GM04503 (cell line): ENCODE measurements at regions not wholly inside any gene's neighbourhood (a gene's known extent, or its start where the extent isn't known, plus 50 kb on each side); places are given as distances from the start of the nearest gene placed in this dataset.

Experiments
- DNase-seq: peaks from one replicate; pipeline ENCODE4 v3.0.0-alpha.2; 2012; ENCODE audit warnings: low read depth

GRCh38 chr1:195376190-195376589 is 1232.0 kb downstream of the KCNT2 start:
- DNase-seq: no peak

- no peak for DNase-seq
These were observed 1234.4 kb downstream of the KCNT2 start for GRCh38 chr1:195373856-195374255.

DNA sequence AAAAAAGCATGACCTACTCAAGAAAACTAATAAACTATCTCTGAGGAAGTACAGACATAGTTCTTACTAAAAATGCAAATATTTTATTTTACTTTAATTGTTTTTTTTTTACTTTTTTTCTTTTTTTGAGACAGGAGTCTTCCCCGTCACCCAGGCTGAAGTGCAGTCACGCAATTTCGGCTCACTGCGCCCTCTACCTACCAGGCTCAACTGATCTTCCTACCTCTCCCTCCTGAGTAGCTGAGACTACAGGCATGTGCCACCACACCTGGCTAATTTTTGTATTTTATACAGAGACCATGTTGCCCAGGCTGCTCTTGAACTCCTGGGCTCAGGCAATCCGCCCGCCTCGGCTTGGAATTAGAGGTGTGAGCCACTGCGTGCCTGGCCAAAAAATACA is 1263.1 kb downstream of the KCNT2 start:
- no peak for DNase-seq

GRCh38 chr1:195337646-195338045 is 1270.6 kb downstream of the KCNT2 start:
- DNase-seq: no peak

DNA sequence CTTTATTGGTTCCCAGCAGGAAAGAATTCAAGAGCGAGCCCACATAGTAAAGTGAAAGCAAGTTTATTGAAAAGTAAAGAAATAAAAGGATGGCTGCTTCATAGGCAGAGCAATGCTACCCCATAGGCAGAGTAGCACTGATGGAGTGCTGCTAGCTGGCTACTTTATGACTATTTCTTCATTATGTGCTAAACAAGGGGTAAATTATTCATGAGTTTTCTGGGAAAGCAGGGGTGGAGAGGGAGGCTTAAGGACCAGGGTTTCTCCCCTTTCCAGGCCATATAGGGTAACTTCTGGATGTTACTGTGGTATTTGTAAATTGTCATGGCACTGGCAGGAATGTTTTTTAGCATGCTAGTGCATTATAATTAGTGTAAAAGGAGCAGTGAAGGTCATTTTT is 1271.4 kb downstream of the KCNT2 start:
- no peak for DNase-seq

GRCh38 chr1:195335541-195335940 is 1272.7 kb downstream of the KCNT2 start:
- DNase-seq: peak; percentile 33

GRCh38 chr1:195332102-195332501 is 1276.1 kb downstream of the KCNT2 start:
- DNase-seq: no peak

DNA sequence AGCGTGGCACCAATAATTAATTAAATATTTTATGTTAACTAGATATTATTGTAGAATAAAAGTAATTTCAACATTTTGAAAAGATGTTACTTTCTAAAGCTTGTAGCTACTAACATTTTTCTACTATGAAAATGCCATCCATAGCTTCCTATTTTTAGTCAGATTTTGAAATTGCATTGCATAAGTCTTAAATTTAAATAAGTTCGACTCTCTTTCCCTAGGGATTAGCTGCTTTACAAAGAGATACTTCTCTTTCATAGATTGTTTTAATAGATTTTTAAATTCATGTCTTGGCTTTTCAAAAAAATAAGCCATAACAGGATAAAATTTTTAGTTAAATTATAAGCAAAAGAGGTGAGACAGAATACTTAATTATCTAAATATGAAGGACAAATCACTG is 1279.6 kb downstream of the KCNT2 start:
- no peak for DNase-seq

DNA sequence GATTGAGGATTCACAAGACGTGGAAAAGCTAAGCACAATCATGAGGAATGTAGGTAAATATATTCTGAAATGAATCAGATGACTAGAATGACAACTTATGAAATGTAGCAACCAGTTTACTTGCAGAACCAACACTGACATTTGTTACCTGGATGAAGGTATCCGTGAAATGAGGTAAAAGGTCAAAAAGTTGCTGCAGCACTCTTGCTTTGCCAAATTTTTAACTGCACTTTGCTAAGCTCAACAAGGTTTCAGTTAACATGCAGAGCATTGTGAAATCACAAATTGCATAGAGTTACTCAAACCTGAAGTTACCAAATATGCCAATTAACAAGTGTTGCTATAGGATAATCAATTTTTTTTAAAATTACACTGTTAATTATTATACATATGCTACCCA is 1280.1 kb downstream of the KCNT2 start:
- DNase-seq: no peak

GRCh38 chr1:195327361-195327760 is 1280.9 kb downstream of the KCNT2 start:
- no peak for DNase-seq

DNA sequence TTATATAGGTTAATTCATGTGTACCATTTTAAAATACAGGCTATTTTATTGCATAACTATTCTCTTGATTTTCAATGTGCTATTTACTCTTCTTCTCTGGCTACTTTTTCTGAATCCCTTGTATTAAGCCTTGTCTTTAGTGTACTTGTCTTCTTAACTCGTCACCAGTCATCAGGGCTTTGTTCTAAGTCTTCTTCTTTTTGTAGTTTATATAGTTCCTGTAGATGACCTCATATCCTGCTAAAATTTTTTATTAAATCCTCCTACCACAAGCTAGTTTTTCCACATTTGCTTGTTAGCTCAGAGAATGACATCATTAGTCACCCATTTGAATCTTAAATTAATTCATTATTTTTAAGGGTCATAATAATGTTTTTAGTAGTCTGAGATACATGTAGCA is 1281.9 kb downstream of the KCNT2 start:
- no peak for DNase-seq

GRCh38 chr1:195325181-195325580 is 1283.1 kb downstream of the KCNT2 start:
- no peak for DNase-seq

- no peak for DNase-seq
These were observed 1302.0 kb downstream of the KCNT2 start for GRCh38 chr1:195306281-195306680.

GRCh38 chr1:195294911-195295310 is 1313.3 kb downstream of the KCNT2 start:
- no peak for DNase-seq

DNA sequence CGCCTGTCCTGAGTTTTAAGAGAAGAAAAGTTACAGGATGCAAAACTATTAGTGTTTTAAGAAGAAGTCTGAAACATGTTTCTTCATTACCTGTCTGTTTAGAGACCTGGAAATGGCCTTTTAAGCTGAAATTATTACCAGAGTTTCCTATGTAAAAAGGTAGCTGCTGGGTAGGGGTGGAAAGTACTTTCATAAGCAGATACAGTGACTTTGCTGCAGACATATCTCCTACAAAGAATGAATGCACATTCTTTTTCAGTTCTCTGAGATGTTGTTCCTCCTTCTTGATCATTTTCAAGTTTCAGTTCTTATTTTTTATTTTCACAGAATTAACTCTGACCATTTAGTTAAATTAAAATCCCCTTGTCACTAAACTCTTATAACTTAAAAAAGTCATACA is 1329.6 kb downstream of the KCNT2 start:
- no peak for DNase-seq

DNA sequence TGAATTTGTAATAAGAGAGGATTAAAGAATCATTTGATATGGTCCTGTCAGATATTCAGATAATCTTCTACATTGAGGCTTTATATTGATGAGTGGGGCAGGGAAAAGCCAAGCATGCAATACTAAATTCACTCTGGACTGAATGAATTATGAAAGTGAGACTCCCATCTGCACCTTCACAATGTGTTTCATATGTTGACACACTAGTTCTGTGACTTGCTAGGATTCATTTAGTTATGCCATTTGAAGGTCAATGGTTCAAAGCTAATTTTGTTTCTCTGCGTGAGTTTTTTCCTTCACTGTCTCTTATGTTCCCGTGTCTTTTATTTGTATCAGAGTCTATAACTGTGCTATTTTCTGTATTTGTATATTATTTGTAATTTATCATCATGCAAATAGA is 1332.5 kb downstream of the KCNT2 start:
- no peak for DNase-seq

DNA sequence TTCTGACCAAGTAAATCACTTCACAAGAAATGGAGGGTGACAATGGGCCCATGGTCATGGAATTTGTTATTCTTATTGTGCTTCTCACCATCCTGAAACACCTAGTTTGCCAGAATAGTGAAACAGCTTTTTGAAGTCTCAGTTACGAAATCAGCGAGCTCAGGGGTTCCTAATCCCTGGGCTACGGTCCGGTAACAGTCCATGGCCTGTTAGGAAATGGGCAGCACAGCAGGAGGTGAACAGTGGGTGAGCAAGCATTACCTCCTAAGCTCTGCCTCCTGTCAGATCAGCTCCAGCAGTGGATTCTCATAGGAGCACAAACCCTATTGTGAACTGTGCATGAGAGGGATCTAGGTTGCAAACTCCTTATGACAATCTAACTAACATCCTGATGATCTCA is 1356.3 kb downstream of the KCNT2 start:
- DNase-seq: no peak

DNA sequence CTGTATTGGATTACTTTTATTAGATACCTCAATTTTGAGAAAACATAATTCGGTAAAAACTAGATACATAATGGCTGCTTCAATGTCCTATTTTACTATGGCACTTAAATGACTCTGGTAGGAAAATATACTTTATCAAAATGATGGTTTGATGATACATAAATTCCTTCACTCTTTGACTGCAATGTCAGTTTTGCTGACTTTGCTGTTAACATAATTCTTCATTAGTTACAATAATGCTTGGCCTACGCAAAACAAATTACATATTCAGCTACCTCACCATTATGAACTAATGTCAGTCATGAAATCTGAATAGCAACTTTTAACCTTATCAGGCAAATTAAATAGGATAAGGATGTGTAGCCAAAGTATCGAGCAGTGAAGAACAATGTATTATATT is 1364.7 kb downstream of the KCNT2 start:
- no peak for DNase-seq

GRCh38 chr1:195241066-195241465 is 1367.2 kb downstream of the KCNT2 start:
- no peak for DNase-seq

- DNase-seq: no peak
These were observed 1369.9 kb downstream of the KCNT2 start for GRCh38 chr1:195238313-195238712.

- peak; percentile 3 for DNase-seq
These were observed 1371.0 kb downstream of the KCNT2 start for GRCh38 chr1:195236991-195237889.

- DNase-seq: no peak
These were observed 1389.6 kb downstream of the KCNT2 start for GRCh38 chr1:195218428-195219212.

- DNase-seq: no peak
These were observed 1406.0 kb downstream of the KCNT2 start for GRCh38 chr1:195202241-195202640.
